ENCODE measurements at regions not wholly inside any gene's neighbourhood (a gene's known extent, or its start where the extent isn't known, plus 50 kb on each side); places are given as distances from the start of the nearest gene placed in this dataset.
"Not testable (repeated sequence)": the region's sequence is repeated elsewhere in the genome, so short reads cannot be mapped to it uniquely, and the experiment has no call there.

- TF ChIP-seq CTCF (conservative IDR thresholded peaks at IDR 0.05; ENCODE audit: low read depth, low read length); EZH2 (IDR thresholded peaks at IDR 0.05; ENCODE audit: borderline replicate concordance, low read depth, low read length, poor library complexity, severe bottlenecking): not testable (repeated sequence)
These were observed 620.0 kb downstream of the PSAT1 start for GRCh38 chr9:78916884-78917283.

All from A673 (cell line).